Ishikawa (cell line): ENCODE measurements at regions not wholly inside any gene's neighbourhood (a gene's known extent, or its start where the extent isn't known, plus 50 kb on each side); places are given as distances from the start of the nearest gene placed in this dataset.

Source experiments
- CREB1 ChIP-seq: IDR thresholded peaks from 2 replicates; pipeline ENCODE4 v1.6.1; 2012; ENCODE audit warnings: low read depth
- EP300 ChIP-seq: IDR thresholded peaks from 2 replicates; pipeline ENCODE4 v1.6.1; 2012; ENCODE audit warnings: borderline replicate concordance
- RAD21 ChIP-seq: IDR thresholded peaks from 2 replicates; pipeline ENCODE4 v1.6.1; 2012; ENCODE audit warnings: low read depth

DNA sequence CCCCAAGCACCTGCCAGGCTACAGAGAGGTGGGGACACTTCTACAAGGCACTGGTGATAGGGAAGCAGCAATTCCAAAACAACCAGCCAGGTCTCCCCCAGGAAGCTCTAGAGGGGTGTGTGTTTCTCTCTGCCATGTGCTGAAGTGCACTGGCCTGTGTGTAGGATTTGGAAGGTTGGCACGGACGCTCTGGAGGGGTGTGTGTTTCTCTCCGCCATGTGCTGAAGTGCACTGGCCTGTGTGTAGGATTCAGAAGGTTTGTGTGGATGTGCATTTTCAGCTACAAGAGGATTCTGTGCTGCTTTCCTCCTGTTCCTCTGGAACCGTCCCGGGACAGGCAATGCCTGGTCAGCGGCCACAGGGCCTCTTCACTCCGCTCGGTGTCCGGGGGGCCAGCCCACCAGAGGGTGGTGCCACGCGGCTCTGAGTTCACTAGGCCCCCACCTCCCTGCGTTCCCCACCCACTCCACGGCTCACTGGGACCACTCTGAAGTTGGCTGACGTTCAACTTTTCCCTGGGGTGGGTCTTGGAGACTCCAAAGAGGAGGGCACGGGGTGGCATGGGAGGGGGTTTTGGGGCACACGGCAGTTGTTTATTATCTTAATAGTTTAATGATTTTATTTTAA lies 552.8 kb downstream of the BRD1 start:
- TF ChIP-seq RAD21 (no peak), CREB1 (no peak), EP300 (no peak)
